ENCODE measurements at regions not wholly inside any gene's neighbourhood (a gene's known extent, or its start where the extent isn't known, plus 50 kb on each side); places are given as distances from the start of the nearest gene placed in this dataset.

DNA sequence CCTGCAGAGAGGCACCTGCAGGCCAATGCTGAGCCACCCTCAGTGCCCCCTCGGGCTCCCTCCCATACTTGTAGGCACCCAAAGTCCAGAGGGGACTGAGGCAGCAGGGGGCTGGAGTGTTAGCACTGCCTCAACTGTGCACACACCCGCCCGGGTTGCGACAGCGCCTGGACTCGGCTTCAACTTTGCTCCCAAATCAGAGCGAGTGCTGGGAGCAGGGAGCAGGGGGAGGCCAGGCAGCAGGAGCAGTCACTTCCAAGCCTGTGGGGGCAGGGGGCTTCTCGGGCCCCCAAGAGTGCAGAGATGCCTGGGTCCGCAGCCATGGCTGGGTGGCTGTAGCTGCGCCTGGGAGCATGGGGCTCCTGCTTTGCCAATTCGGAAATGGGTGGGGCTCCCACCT is 79.5 kb downstream of the DISP1 start:
- Histone ChIP-seq H3K4me2 (ENCODE audit: insufficient read depth in 1 of 2, low read depth in 2 of 2, low read length in 2 of 2) (no peak overlapping the region), H2BK20ac (ENCODE audit: low read length) (no peak overlapping the region), H4K91ac (replicated peaks; ENCODE audit: insufficient read length, low read length) (no peak overlapping the region), H2AK5ac (ENCODE audit: low read depth, low read length) (no peak overlapping the region), H3K27me3 (replicated peaks in 1 of 4; ENCODE audit: control insufficient read depth in 3 of 4, extremely low read depth in 1 of 4, insufficient read depth in 3 of 4, low read length in 3 of 4) (no peaks in the 10 kb centered on the region), H3K79me1 (ENCODE audit: low read depth, low read length) (no peaks in the 10 kb centered on the region), H3K4ac (replicated peaks; ENCODE audit: insufficient read length, low read depth, low read length) (no peak overlapping the region), H3K18ac (ENCODE audit: extremely low read depth, low read length) (no peak overlapping the region), H3K14ac (ENCODE audit: insufficient read length) (no peak overlapping the region), H3K4me3 (ENCODE audit: extremely low read depth in 1 of 4, insufficient read depth in 2 of 4, low read depth in 3 of 4, low read length in 4 of 4) (no peak overlapping the region), H2BK15ac (ENCODE audit: low read length) (no peak overlapping the region), H4K5ac (ENCODE audit: insufficient read length, low read depth, low read length) (no peak overlapping the region), H4K20me1 (replicated peaks in 1 of 2; ENCODE audit: control insufficient read depth in 1 of 2, insufficient read depth in 2 of 2, low read length in 2 of 2) (no peaks in the 10 kb centered on the region), H3K9ac (replicated peaks in 1 of 4; ENCODE audit: extremely low read depth in 1 of 4, low read depth in 3 of 4, low read length in 3 of 4) (no peak overlapping the region), H3K36me3 (ENCODE audit: control insufficient read depth in 2 of 4, insufficient read depth in 4 of 4, low read length in 3 of 4) (no peaks in the 10 kb centered on the region), H3K56ac (replicated peaks; ENCODE audit: insufficient read length, low read depth, low read length) (no peak overlapping the region), H4K8ac (ENCODE audit: extremely low read depth, insufficient read depth, low read length) (no peak overlapping the region), H2BK12ac (ENCODE audit: low read depth, low read length) (no peak overlapping the region), H2AFZ (ENCODE audit: low read length) (no peak overlapping the region), H3K4me1 (replicated peaks in 1 of 4; ENCODE audit: control insufficient read depth in 3 of 4, insufficient read depth in 4 of 4, low read length in 3 of 4) (no peaks in the 10 kb centered on the region), H3K27ac (ENCODE audit: low read depth, low read length) (no peak overlapping the region), H2BK120ac (replicated peaks; ENCODE audit: low read depth, low read length) (no peak overlapping the region), H3K23me2 (ENCODE audit: low read depth, low read length) (no peaks in the 10 kb centered on the region), H3K23ac (ENCODE audit: insufficient read length) (no peak overlapping the region), H3K9me3 (ENCODE audit: insufficient read depth in 2 of 2, low read depth in 1 of 2, low read length in 1 of 2) (no peaks in the 10 kb centered on the region), H3K79me2 (ENCODE audit: control insufficient read depth in 1 of 2, insufficient read depth in 2 of 2, low read length in 2 of 2) (no peaks in the 10 kb centered on the region), H2BK5ac (ENCODE audit: low read depth, low read length) (no peak overlapping the region)
- DNase-seq (ENCODE audit: low read depth in 1 of 2, low spot score in 2 of 2) (no peak), FAIRE-seq (no peak)
- POLR2A ChIA-PET (ENCODE audit: partially characterized antibody), result no interaction called here
- CTCF ChIA-PET (ENCODE audit: partially characterized antibody), result no interaction called here
- WGBS, 2 experiments (ENCODE audit: extremely low coverage in 1 of 2, insufficient coverage in 1 of 2, insufficient read length in 1 of 2, insufficient replicate concordance in 2 of 2, low coverage in 1 of 2, low lambda C conversion rate in 2 of 2, missing lambda C conversion rate in 1 of 2), result 84% methylated on average over 11 of the region's 11 CpGs; no CpG with 5 or more reads in 1 of the 2 experiments
- TF ChIP-seq HDAC6 (IDR thresholded peaks at IDR 0.05; ENCODE audit: low read depth, low read length) (no peak), NRF1 (IDR thresholded peaks at IDR 0.05; ENCODE audit: low read depth, low read length) (no peak), TBP (IDR thresholded peaks at IDR 0.05; ENCODE audit: low read depth, low read length) (no peak), POU5F1 (IDR thresholded peaks at IDR 0.05; ENCODE audit: low read depth, low read length) (no peak), TCF12 (IDR thresholded peaks at IDR 0.05; ENCODE audit: low read depth, low read length) (no peak), NANOG (IDR thresholded peaks at IDR 0.05; ENCODE audit: insufficient read depth, low read depth, low read length, poor library complexity, severe bottlenecking) (no peak), TEAD4 (IDR thresholded peaks at IDR 0.05; ENCODE audit: low read depth, low read length) (no peak), ZNF274 (IDR thresholded peaks at IDR 0.05; ENCODE audit: borderline replicate concordance, extremely low read depth, low read length) (no peak), GABPA (IDR thresholded peaks at IDR 0.05; ENCODE audit: borderline replicate concordance, insufficient read depth, low read length) (no peak), RFX5 (IDR thresholded peaks at IDR 0.05; ENCODE audit: borderline replicate concordance, low read depth, low read length) (no peak), YY1 (IDR thresholded peaks at IDR 0.05; ENCODE audit: low read depth, low read length) (no peak), GTF2F1 (IDR thresholded peaks at IDR 0.05; ENCODE audit: borderline replicate concordance, low read depth, low read length) (no peak)
- TF ChIP-seq, protein P1, sequence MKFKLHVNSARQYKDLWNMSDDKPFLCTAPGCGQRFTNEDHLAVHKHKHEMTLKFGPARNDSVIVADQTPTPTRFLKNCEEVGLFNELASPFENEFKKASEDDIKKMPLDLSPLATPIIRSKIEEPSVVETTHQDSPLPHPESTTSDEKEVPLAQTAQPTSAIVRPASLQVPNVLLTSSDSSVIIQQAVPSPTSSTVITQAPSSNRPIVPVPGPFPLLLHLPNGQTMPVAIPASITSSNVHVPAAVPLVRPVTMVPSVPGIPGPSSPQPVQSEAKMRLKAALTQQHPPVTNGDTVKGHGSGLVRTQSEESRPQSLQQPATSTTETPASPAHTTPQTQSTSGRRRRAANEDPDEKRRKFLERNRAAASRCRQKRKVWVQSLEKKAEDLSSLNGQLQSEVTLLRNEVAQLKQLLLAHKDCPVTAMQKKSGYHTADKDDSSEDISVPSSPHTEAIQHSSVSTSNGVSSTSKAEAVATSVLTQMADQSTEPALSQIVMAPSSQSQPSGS (IDR thresholded peaks at IDR 0.05; ENCODE audit: low read length), result no peak
- TF ChIP-seq, protein P2, sequence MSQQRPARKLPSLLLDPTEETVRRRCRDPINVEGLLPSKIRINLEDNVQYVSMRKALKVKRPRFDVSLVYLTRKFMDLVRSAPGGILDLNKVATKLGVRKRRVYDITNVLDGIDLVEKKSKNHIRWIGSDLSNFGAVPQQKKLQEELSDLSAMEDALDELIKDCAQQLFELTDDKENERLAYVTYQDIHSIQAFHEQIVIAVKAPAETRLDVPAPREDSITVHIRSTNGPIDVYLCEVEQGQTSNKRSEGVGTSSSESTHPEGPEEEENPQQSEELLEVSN (IDR thresholded peaks at IDR 0.05), result no peak
